HG03135 (cell line): ENCODE measurements at regions not wholly inside any gene's neighbourhood (a gene's known extent, or its start where the extent isn't known, plus 50 kb on each side); places are given as distances from the start of the nearest gene placed in this dataset.
"Not testable (repeated sequence)": the region's sequence is repeated elsewhere in the genome, so short reads cannot be mapped to it uniquely, and the experiment has no call there.

Experiments used
- ATAC-seq: cut with Tn5 transposase; IDR thresholded peaks from one replicate; pipeline ENCODE4 v1.9.1; 2021; ENCODE audit warnings: mild to moderate bottlenecking, moderate library complexity; ENCODE audit not compliant: unreplicated experiment

DNA sequence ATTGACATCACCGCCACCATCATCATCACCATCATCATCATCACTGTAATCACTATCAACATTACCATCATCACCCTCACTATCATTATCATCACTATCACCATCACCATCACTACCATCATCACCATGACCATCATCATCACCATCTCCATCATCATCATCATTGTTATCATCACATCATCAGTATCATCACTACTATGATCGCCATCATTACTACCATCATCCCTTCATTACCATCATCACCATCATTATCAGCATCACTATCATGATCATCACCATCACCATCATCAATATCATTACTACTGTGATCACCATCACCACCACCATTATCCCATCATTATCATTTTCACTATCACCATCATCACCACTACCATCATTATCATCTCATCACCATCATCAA, 368.3 kb downstream of the SEC14L1 start:
- ATAC-seq: no peak

GRCh38 chr17:77509599-77509998, 368.8 kb downstream of the SEC14L1 start:
- ATAC-seq: no peak

GRCh38 chr17:77510133-77510796, 369.5 kb downstream of the SEC14L1 start:
- no peak for ATAC-seq

GRCh38 chr17:77511514-77512061, 370.8 kb downstream of the SEC14L1 start:
- ATAC-seq: no peak

DNA sequence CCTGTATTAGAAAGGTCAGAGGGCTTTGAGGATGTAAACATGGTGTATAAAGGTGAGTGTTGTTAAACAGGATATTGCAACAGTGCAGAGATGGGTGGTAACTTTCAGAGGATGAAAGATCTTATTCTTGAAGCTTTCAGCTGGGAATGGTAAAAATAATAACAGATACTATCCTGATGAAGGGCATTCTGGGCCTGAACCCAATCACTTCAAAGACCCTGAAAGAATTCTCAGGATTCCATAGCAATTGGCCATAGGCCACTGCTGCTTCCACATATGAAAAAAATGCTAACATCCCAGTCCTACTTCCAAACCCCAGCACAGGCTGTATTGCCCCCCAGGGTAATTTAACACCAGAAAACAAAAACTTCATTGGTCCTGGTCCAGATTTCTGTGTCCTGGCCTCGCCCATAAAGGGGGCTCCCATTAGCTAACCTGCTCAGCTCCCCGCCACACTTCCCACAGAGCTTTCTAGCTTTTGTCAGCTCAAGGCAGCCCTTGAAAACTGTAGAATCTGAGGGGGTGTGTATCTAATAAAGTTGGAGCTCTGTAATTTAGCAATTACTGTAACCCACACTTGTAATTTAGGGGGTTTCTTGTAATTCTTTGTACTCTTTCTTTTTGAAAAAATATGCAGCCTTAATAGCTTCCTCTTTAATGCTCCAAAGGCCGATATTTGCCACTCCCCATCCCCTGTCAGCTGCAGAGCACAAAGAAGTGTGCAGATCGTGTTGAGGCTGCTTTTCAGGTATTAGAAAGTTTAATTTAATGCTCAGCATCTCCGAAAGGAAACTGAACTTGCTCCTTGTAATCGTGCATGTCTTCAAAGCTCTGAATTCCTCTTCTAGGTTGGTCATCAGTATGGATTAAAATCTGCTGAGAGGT, 371.5 kb downstream of the SEC14L1 start:
- no peak for ATAC-seq

- no peak for ATAC-seq
Measured at GRCh38 chr17:77513045-77513444, 372.3 kb downstream of the SEC14L1 start.

GRCh38 chr17:77515227-77515626, 374.5 kb downstream of the SEC14L1 start:
- no peak for ATAC-seq

DNA sequence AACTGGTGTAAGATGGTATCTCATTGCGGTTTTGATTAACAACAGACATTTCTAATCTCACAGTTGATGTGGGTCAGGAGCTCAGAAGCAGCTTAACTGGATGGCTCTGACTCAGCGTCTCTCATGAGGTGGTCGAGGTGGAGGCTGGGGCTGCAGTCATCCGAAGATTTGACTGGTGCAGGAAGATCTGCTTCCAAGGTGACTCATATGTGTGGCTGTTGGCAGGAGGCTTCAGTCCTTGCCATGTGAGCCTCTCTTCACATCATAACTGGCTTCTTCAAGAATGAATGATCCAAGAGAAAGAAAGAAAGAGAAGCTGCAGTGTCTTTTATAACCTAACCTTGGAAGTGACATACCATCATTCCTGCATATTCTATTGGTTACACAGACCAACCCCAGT, 376.1 kb downstream of the SEC14L1 start:
- no peak for ATAC-seq

GRCh38 chr17:77521076-77521475, 380.3 kb downstream of the SEC14L1 start:
- no peak for ATAC-seq

GRCh38 chr17:77523540-77523939, 382.8 kb downstream of the SEC14L1 start:
- no peak for ATAC-seq

GRCh38 chr17:77526259-77526711, 385.5 kb downstream of the SEC14L1 start:
- ATAC-seq: no peak

DNA sequence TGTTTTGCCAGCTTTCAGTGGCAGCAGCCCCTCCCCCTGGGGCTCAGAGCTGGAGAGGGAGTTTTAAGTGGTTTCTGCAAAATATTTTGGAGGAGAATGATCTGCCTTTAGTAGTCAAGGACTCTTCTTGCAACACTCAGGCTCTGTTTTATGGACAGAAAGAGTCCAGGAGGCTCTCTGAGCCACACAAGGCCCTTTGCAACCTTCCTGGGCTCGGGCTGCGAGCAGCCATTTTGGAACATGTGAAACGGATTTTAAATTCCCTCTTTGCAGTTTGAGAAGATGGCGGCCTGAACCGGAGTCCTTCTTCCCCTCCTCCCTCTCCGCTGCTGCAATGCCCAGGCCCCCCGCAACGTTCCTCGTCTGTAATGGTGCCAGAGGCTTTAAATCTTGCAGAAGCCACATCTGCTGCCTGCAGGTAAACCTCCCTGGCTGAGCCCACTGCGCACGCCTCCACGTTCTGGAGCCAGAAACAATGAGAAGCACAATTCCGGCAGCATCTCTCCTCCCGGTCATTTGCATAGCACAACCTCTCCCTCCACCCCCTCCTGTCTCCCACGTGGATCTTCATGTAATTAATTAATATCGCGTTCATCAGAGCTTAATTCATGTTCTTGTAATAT, 386.1 kb downstream of the SEC14L1 start:
- ATAC-seq: no peak

DNA sequence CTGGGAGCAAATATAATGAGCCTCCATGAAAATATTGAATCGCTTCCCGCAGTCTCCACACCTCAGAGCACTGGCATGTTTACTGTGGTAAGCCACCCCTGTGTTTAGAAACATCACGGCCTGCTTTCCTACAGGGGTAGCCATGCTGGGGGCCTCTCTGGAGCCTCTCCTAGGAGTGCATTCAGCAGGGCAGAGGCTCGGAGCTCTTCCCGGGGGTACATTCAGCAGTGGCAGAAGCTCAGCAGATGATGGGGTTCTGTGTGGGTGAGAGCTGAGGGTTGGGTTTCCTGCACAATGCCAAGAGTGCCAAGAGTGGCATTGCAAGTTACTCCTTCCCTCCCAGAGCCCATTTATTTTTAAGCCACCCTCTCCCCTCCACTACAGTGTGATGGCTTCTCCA, 386.6 kb downstream of the SEC14L1 start:
- ATAC-seq: no peak

DNA sequence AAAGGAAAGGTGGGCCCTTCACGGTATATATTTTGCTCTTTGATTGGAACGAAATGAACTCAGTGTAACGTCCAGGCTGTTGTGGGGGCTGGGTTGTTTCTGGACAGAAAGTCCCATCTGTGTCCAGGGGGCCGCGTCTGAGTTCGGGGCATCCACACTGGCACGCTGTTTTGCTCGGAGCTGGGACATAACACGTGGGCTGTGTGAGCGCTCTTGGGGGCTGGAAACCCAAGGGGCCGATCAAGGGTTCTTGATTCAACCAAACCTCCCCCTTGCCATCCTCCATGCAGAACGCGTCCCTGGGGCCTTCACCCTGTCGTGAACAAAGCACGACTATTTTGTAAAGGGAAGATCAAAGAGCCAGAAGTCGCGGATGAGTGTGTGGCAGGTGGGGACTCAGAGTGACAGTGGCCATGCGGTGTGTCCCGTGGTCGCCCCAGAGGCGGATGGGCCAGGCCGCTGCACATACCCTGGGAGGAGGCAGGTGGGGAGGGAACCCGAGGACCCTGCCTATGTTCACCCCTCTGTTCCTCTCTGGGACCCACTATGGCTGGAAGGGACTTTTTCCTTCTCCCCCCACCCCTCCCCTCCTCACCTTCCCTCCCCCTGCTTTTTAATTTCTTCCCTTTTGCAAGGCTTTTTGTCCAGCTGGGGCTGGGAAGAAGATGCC, 387.2 kb downstream of the SEC14L1 start:
- ATAC-seq: no peak

- ATAC-seq: no peak
Measured at GRCh38 chr17:77528516-77529327, 388.0 kb downstream of the SEC14L1 start.

DNA sequence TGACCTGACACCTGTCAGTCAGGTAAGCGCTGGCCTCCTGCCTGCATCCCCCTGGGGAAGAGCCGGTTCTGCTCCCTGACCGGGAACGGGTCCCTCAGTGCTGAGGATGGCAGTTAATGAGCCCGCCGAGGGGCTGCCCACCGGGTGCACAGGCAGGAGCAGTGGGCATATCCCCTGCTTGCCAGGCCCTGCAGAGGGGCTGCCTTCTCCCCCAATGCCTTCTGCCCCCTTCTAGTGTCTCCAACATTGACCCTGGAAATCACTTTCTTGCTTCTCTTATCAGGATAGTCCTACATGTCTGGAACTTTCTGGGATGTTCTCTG, 388.5 kb downstream of the SEC14L1 start:
- ATAC-seq: no peak

GRCh38 chr17:77530591-77530990, 389.8 kb downstream of the SEC14L1 start:
- ATAC-seq: no peak

GRCh38 chr17:77531002-77531401, 390.2 kb downstream of the SEC14L1 start:
- no peak for ATAC-seq

DNA sequence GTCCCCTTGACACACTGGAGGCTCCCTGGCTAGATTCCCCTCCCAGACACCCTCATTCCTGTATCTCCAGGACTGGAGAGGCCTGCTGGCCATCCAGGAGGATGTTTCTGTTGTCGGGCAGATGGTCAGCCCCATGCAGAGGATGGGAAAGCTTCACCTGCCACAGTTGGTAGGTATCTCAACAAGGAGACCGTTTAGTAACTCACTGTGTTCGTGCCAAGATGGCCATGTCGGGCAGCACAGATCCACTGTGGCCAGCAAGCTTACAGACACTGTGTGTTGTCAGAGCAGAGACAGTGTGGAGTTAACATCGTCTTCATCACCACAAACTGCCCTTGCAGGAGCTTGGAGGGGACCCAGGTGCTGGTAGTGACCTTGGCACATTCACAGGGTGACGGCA, 390.9 kb downstream of the SEC14L1 start:
- ATAC-seq: no peak

GRCh38 chr17:77533697-77534096, 392.9 kb downstream of the SEC14L1 start:
- not testable (repeated sequence) for ATAC-seq
